ENCODE measurements at regions not wholly inside any gene's neighbourhood (a gene's known extent, or its start where the extent isn't known, plus 50 kb on each side); places are given as distances from the start of the nearest gene placed in this dataset.

GRCh38 chr4:3702561-3703221, 63.5 kb upstream of the ADRA2C start:
- Histone ChIP-seq H3K36me3 (ENCODE audit: control insufficient read depth, insufficient read depth, low read length) (no peaks in the 10 kb centered on the region), H3K4me3 (ENCODE audit: low read depth, low read length) (no peak overlapping the region), H3K27me3 (ENCODE audit: control insufficient read depth, insufficient read depth, low read length) (no peaks in the 10 kb centered on the region)
- TF ChIP-seq CTCF (IDR thresholded peaks at IDR 0.05; ENCODE audit: insufficient read depth, low read length, severe bottlenecking) = no peak
- no peak for FAIRE-seq
- no peak for DNase-seq (ENCODE audit: low read depth)

- DNase-seq (ENCODE audit: low read depth) = no peak
- no peak for FAIRE-seq
- H3K27me3 ChIP-seq (ENCODE audit: control insufficient read depth, insufficient read depth, low read length) = no peaks in the 10 kb centered on the region
These were observed 64.2 kb upstream of the ADRA2C start for GRCh38 chr4:3701736-3702560.

GRCh38 chr4:3701271-3701734, 64.9 kb upstream of the ADRA2C start:
- FAIRE-seq (no peak), DNase-seq (ENCODE audit: low read depth) (no peak)
- TF ChIP-seq CTCF (IDR thresholded peaks at IDR 0.05; ENCODE audit: insufficient read depth, low read length, severe bottlenecking) = no peak
- Histone ChIP-seq H3K36me3 (ENCODE audit: control insufficient read depth, insufficient read depth, low read length) (no peaks in the 10 kb centered on the region), H3K27me3 (ENCODE audit: control insufficient read depth, insufficient read depth, low read length) (no peaks in the 10 kb centered on the region), H3K4me3 (ENCODE audit: low read depth, low read length) (no peak overlapping the region)

More at GRCh38 chr4:3701736-3702560, 64.2 kb upstream of the ADRA2C start:
- TF ChIP-seq CTCF (IDR thresholded peaks at IDR 0.05; ENCODE audit: insufficient read depth, low read length, severe bottlenecking) = no peak
- Histone ChIP-seq H3K36me3 (ENCODE audit: control insufficient read depth, insufficient read depth, low read length) (no peaks in the 10 kb centered on the region), H3K4me3 (ENCODE audit: low read depth, low read length) (no peak overlapping the region)

GRCh38 chr4:3700736-3701135, 65.4 kb upstream of the ADRA2C start:
- H3K36me3 ChIP-seq (ENCODE audit: control insufficient read depth, insufficient read depth, low read length) = no peaks in the 10 kb centered on the region
- DNase-seq (ENCODE audit: low read depth) (no peak), FAIRE-seq (no peak)
- no peak for TF ChIP-seq CTCF (IDR thresholded peaks at IDR 0.05; ENCODE audit: insufficient read depth, low read length, severe bottlenecking)
- no peak overlapping the region for H3K4me3 ChIP-seq (ENCODE audit: low read depth, low read length)
- no peaks in the 10 kb centered on the region for H3K27me3 ChIP-seq (ENCODE audit: control insufficient read depth, insufficient read depth, low read length)

GRCh38 chr4:3700223-3700622, 66.0 kb upstream of the ADRA2C start:
- no peak for FAIRE-seq
- DNase-seq (ENCODE audit: low read depth) = no peak
- TF ChIP-seq CTCF (IDR thresholded peaks at IDR 0.05; ENCODE audit: insufficient read depth, low read length, severe bottlenecking) = no peak
- Histone ChIP-seq H3K27me3 (ENCODE audit: control insufficient read depth, insufficient read depth, low read length) (no peaks in the 10 kb centered on the region), H3K36me3 (ENCODE audit: control insufficient read depth, insufficient read depth, low read length) (no peaks in the 10 kb centered on the region), H3K4me3 (ENCODE audit: low read depth, low read length) (no peak overlapping the region)

All from bronchial epithelial cell (primary cell).